Ecto neural progenitor cell (in vitro differentiated cells): ENCODE measurements at regions not wholly inside any gene's neighbourhood (a gene's known extent, or its start where the extent isn't known, plus 50 kb on each side); places are given as distances from the start of the nearest gene placed in this dataset.

Experiments
- DNase-seq: peaks from one replicate; pipeline ENCODE4 v3.0.0-alpha.2; 2018; ENCODE audit warnings: low spot score

DNA sequence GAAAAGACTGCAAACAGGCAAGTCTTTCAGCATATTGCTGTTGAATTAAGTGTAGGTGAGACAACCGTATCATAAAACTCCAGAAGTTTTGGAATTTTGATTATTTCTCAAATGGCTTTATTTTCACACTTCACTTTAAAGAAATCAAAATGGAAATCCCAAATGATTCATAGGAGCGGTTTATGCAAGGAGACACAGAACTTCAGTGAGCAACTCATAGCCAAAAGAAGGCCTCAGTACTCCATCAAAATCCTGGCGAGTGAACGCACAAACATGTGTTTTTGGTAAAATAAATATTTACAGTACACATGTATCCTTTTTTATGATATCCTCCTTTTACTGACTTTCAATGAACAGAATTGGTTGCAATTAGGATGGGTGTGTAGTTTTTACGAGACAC lies 140.4 kb upstream of the APCDD1 start:
- no peak for DNase-seq

GRCh38 chr18:10315522-10315921 lies 138.9 kb upstream of the APCDD1 start:
- DNase-seq, result no peak

DNA sequence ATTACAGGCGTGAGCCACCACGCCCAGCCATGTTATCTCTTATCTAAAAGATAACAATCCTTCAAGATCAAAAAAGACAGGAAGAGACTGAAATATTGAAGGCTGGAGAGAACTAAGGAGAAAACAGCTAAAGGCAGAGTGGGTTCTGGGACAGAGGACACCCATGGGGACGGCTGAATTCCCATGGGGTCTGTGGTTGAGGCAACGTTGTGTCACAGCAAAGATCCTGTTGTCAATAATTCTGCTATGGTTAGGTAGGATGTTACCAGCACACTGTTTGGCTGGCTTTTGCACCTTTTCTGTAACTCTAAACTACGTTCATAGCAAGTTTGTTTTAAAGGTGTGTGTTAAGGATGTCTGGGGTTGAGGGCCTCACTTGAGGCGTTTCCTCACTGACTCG lies 137.7 kb upstream of the APCDD1 start:
- DNase-seq, result peak; percentile 22

- peak; percentile 32 for DNase-seq
Observed at GRCh38 chr18:10317864-10318690, 136.4 kb upstream of the APCDD1 start.

GRCh38 chr18:10318691-10318970 lies 135.8 kb upstream of the APCDD1 start:
- DNase-seq, result no peak

- no peak for DNase-seq
Observed at GRCh38 chr18:10319026-10319425, 135.4 kb upstream of the APCDD1 start.

- no peak for DNase-seq
Observed at GRCh38 chr18:10319914-10320600, 134.4 kb upstream of the APCDD1 start.

- DNase-seq, result peak; percentile 26
Observed at GRCh38 chr18:10320791-10321190, 133.6 kb upstream of the APCDD1 start.

DNA sequence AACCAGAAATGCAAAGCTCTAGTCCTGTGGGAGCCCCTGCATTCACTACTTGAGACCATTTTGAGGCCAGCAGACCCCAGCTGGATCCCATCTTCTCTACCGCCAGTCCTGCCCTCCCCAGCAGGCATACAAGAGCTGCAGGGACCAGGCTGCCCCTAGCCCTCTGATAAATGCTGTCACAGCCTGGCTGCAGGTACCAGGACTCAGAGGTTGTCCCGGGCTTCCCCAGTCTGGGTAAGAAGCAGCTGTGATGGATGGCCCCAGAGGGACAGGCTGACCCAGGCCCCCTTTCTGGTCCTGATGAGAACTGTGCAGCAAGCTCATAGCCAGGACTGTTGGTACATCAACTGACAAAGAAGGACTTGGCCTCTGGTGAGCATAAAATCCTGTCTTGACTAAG lies 132.9 kb upstream of the APCDD1 start:
- peak; percentile 33 for DNase-seq

GRCh38 chr18:10322004-10322403 lies 132.4 kb upstream of the APCDD1 start:
- DNase-seq, result peak; percentile 15

- no peak for DNase-seq
Observed at GRCh38 chr18:10322435-10322834, 132.0 kb upstream of the APCDD1 start.

GRCh38 chr18:10329101-10329500 lies 125.3 kb upstream of the APCDD1 start:
- DNase-seq, result no peak

DNA sequence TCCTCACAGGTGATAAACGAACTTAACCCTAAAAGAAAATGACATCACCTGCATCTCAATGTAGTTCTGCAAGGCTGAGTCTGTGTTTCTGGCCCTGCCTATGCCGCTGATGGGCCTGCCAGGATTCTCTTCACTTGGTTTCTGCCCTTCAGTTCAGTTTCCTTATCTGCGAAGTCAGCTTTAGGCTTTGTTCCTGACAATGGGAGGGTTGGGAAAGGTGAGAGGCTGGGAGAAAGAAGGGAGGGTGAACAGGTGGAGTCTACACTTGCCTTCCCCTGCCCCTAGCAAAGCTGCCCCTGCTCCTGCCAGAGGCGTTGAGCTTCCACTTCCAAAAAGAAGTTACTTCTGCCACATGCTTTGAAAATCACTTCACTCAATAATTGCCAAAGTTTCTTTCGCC lies 124.0 kb upstream of the APCDD1 start:
- no peak for DNase-seq

DNA sequence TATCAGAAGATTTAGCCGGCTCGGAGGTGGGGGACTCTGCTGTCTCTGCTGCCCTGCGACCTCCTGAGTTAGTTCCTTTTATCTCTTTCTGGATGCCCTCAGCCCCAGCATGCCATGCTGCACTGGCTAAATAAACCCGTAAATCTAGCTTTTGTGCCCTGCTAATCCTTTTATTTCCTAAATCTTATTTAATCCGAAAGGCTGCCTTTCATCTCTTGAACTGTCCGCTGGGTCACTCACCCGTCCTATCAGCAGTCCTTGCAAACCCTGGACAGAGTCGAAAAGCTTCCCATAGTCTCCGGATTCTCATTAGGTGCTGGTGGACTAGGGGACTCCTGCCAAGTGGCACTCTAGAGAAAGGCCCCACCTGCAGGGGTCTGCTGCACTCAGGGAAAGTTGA lies 122.0 kb upstream of the APCDD1 start:
- DNase-seq, result peak; percentile 70

DNA sequence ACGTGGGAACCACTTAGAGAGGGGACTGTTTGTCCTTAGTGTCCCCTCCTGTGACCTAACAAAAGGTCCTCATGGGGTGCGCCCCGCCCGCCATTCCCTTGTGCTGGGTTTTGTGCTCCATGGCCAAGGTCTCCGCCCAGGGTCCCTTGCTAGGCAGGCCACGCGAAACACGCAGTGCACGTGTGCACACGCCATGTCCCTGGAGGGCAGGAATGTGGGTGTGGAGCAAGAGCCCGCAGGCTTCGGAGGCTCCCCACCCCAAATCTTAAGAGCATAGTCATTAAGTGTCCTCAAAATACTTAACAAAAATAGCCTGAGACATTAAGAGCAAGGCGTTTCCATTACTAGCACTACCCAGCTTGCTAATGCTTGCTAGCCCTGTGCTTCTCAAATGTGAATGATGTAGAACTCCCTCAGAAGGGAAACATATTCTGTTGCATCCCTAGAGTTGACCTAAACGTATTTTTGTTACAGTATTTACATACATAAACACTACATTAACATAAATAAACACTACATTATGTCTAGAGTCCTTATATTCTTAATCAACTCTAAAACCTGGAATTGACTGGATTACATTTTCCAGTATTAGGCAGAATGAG lies 117.6 kb upstream of the APCDD1 start:
- DNase-seq, result no peak

- no peak for DNase-seq
Observed at GRCh38 chr18:10340821-10341220, 113.6 kb upstream of the APCDD1 start.

DNA sequence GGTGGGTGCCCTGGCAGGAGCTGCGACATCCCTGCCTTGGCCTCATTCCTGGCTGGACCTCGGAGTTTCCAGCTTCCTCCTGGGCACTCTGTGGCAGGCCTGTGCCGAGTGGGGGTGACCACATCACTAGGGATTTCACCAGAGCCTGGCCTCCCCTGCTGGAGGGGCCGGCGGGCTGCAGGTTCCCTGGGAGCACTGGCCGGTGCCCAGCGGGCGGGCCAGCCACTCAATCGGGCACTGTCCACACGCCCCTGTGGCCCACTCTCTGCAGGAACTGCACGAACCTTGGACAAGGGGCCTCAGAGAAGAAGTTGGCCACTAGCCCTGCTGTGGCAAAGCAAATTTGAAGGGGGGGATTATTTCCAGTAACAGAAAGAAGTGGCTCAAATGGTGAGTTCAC lies 110.7 kb upstream of the APCDD1 start:
- DNase-seq, result no peak

DNA sequence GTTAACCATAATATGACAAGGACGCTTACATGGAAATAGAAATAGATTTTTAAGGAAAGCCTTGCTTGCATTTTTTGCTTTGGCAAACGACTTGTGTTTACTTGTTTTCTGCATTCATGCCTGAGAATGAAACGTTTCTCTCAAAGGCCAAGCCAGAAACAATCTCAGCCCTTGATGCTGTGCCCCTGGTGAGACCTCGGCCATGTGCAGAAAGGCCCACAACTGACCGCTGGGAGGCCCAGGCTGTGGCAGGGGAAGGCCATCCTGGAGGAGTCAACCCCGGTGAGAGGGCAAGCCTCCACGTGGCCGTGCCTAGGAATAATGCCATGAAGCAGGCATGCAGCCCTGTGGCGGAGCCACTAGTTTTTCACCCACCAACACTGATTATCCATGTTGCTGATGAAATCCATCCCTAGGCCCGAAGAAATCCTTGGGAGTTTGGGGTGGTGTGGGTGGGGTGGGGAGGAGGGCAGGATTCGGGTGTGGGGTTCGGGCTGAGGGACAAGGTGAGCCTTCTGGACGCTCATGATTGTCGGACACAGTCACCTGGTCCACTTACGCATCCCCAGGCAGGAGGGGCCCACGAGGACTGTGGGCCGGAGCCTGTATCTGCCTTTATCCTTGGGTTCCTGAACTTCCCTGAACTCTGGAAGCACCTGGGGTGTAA lies 107.6 kb upstream of the APCDD1 start:
- no peak for DNase-seq

GRCh38 chr18:10349561-10349960 lies 104.9 kb upstream of the APCDD1 start:
- no peak for DNase-seq

GRCh38 chr18:10350661-10351060 lies 103.8 kb upstream of the APCDD1 start:
- DNase-seq, result no peak

DNA sequence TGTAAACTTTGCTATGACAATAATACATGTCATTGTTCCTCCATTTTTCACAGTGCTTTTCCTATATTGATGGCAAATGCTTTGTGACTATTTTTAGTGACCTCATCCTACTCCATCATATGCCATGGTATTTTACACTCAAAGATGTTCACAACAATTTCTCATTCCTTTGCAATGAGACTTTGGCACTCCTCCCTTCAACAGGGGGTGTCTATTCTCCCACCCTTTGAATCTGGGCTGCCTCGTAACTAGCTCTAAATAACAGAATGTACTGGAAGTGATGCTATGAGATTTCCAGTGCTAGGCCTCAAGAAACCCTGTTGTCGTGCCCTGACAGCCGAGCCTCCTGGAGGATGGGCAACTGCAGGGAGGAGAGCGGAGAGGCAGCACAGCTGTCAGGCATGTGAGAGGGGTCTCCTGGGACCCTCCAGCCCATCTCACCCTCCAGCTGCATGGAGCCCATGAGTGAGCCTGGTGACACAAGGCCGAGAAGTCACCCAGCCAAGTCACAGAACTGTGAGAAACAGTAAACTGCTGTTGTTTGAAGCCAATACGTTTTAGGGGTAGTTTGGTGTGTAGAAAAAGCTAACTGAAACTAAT lies 103.1 kb upstream of the APCDD1 start:
- no peak for DNase-seq

- DNase-seq, result no peak
Observed at GRCh38 chr18:10351858-10352257, 102.6 kb upstream of the APCDD1 start.

DNA sequence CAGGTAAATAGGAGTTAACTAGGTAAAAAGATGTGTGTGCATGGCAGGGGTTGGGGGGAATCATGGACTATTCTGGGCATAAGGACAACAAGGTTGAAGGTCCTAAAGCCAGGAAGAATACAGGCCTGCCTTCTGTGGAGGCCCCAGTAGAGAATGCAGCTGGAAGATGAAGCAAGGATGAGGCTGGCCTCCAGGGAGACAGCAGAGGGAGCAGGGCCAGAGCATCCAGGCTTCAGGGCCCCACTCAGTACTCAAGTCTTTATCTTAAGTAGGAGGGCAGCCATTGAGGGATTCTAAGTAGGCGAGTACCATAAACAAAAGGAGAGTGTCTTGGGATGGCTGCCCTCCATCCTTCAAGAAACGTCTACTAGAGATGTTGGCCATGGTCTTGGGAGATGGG lies 101.8 kb upstream of the APCDD1 start:
- DNase-seq, result no peak
